Mucosa of descending colon (tissue), 3 donors: ENCODE measurements at regions not wholly inside any gene's neighbourhood (a gene's known extent, or its start where the extent isn't known, plus 50 kb on each side); places are given as distances from the start of the nearest gene placed in this dataset.

Source experiments
- ATAC-seq: fragments of 200-7000 bp; cut with Tn5 transposase; one replicate; pipeline ENCODE4 v1.9.1; 2020; ENCODE audit warnings: mild to moderate bottlenecking, moderate library complexity
- DNase-seq, 3 donors: peaks; one replicate each; pipeline ENCODE4 v3.0.0-alpha.2; 2020
- H3K36me3 ChIP-seq: fragments of 200-600 bp; one replicate; pipeline ENCODE4 v1.8.0; 2021; ENCODE audit warnings: low read depth, mild to moderate bottlenecking
- H3K4me1 ChIP-seq: fragments of 200-600 bp; one replicate; pipeline ENCODE4 v1.8.0; 2021; ENCODE audit warnings: low read depth, mild to moderate bottlenecking
- H3K4me3 ChIP-seq: fragments of 200-600 bp; one replicate; pipeline ENCODE4 v1.8.0; 2021; ENCODE audit warnings: mild to moderate bottlenecking
- H3K9me3 ChIP-seq: fragments of 200-600 bp; one replicate; pipeline ENCODE4 v1.8.0; 2021; ENCODE audit warnings: mild to moderate bottlenecking
- intact Hi-C, 2 donors: fragments of 100-400 bp; cut with DNase I in 1 of 2; cut with micrococcal nuclease in 1 of 2; formaldehyde crosslinking; loops; one replicate each; pipeline versions ENCODE4 v1.11.0 to v1.11.1; 2022; cut with DNase I, micrococcal nuclease
- TF ChIP-seq, protein P1 (sequence below): fragments of 200-600 bp; IDR thresholded peaks from one replicate; pipeline ENCODE4 v1.8.0; 2022; ENCODE audit warnings: antibody characterized with exemption, mild to moderate bottlenecking
- donor health status: DM: no; HTN: no; CAD: no; lungs with moderate emphysema.
- donor health status: DM: no; HTN: no; CAD: no.
- donor health status: DM: no; HTN: yes; CAD: no.

DNA sequence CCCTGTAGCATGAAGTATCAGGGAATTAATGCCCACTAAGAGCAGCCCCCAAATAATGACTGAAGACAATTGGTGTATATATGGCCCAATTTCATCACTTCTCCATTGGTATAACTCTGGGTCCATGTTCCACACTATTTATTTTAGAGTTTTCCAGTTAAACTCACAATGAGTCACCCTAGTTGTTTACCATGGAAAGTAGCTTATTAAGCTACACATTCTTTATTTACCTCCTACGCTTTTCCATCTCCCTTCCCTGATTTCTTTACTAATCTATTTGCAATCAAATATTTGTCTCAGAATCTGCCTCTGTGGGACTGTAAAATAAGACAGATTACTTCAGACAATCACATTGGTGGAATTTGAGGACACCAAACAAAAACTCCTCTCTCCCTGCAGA lies 655.6 kb downstream of the SORCS1 start:
- Histone ChIP-seq H3K4me1 (no peaks in the 10 kb centered on the region), H3K4me3 (no peak overlapping the region), H3K36me3 (no peaks in the 10 kb centered on the region), H3K9me3 (no peaks in the 10 kb centered on the region)
- intact Hi-C loops: no loop called here
- TF ChIP-seq, protein P1, sequence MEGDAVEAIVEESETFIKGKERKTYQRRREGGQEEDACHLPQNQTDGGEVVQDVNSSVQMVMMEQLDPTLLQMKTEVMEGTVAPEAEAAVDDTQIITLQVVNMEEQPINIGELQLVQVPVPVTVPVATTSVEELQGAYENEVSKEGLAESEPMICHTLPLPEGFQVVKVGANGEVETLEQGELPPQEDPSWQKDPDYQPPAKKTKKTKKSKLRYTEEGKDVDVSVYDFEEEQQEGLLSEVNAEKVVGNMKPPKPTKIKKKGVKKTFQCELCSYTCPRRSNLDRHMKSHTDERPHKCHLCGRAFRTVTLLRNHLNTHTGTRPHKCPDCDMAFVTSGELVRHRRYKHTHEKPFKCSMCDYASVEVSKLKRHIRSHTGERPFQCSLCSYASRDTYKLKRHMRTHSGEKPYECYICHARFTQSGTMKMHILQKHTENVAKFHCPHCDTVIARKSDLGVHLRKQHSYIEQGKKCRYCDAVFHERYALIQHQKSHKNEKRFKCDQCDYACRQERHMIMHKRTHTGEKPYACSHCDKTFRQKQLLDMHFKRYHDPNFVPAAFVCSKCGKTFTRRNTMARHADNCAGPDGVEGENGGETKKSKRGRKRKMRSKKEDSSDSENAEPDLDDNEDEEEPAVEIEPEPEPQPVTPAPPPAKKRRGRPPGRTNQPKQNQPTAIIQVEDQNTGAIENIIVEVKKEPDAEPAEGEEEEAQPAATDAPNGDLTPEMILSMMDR: no peak
- ATAC-seq (no peak), DNase-seq (no peak)

GRCh38 chr10:106506526-106507283 lies 657.8 kb downstream of the SORCS1 start:
- intact Hi-C loops: no loop called here
- H3K9me3 ChIP-seq: no peaks in the 10 kb centered on the region
- no peak for DNase-seq

GRCh38 chr10:106504536-106504935 lies 660.0 kb downstream of the SORCS1 start:
- intact Hi-C loops: no loop called here
- TF ChIP-seq, protein P1: no peak
- Histone ChIP-seq H3K9me3 (no peaks in the 10 kb centered on the region), H3K4me1 (no peaks in the 10 kb centered on the region), H3K36me3 (no peaks in the 10 kb centered on the region), H3K4me3 (no peak overlapping the region)
- no peak for DNase-seq
- no peak for ATAC-seq

More at GRCh38 chr10:106506526-106507283, 657.8 kb downstream of the SORCS1 start:
- Histone ChIP-seq H3K4me1 (no peaks in the 10 kb centered on the region), H3K4me3 (no peak overlapping the region), H3K36me3 (no peaks in the 10 kb centered on the region)
- ATAC-seq: no peak
- TF ChIP-seq, protein P1: no peak

DNA sequence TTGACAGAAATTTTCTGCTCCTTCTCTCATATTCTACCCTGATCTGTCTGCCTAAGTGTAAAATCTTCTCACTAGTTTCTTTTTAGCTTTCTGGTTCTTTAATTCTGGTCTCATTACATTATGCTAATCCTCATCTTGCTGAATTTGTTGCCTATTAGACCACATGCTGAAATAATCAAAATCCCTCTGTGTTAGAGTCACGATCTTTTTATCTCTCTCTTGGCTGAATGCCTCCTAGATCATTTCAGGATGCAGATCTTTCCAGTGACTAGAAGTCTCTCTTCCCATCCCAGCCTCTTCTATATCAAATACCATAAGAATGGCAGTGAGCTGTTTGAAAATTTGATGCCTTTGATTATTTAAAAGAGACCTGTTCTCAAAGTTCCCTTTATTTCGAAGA lies 661.9 kb downstream of the SORCS1 start:
- intact Hi-C loops: no loop called here
- TF ChIP-seq, protein P1: no peak

DNA sequence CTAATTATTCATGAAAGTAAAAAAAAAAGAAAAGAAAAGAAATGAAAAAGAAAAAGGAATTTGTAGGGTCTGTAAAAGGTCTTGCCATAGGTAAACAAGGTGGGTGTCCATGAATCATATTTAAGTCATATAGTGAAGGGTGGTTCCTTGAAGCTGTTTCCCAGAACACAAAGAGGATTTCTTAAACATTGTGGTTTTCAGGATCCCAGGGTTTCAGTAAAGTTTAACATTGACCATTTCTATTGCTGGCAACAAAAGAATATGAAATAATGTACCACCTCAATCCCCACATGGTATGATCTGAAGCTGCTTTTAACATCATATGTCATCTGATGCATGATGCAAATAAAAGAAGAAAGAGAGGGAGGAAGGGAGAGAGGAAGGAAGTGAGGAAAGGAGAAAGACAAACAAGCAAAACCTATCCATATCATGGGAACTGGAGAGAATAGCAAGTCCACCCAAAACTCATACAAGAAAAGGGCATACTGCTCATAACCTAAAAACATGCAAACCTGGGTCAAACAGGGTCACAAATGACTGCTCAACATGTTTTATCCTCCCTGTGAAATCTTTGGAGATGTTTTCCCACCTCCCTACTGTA lies 663.5 kb downstream of the SORCS1 start:
- DNase-seq: no peak
- Histone ChIP-seq H3K4me1 (no peaks in the 10 kb centered on the region), H3K9me3 (no peaks in the 10 kb centered on the region), H3K36me3 (no peaks in the 10 kb centered on the region), H3K4me3 (no peak overlapping the region)
- TF ChIP-seq, protein P1: no peak
- intact Hi-C loops: no loop called here
- ATAC-seq: no peak

More for the DNA sequence above, 661.9 kb downstream of the SORCS1 start:
- no peak for ATAC-seq
- H3K9me3 ChIP-seq: no peaks in the 10 kb centered on the region
- no peaks in the 10 kb centered on the region for H3K4me1 ChIP-seq
- H3K4me3 ChIP-seq: no peak overlapping the region
- DNase-seq: no peak
- no peaks in the 10 kb centered on the region for H3K36me3 ChIP-seq
